ENCODE measurements at regions not wholly inside any gene's neighbourhood (a gene's known extent, or its start where the extent isn't known, plus 50 kb on each side); places are given as distances from the start of the nearest gene placed in this dataset.

DNA sequence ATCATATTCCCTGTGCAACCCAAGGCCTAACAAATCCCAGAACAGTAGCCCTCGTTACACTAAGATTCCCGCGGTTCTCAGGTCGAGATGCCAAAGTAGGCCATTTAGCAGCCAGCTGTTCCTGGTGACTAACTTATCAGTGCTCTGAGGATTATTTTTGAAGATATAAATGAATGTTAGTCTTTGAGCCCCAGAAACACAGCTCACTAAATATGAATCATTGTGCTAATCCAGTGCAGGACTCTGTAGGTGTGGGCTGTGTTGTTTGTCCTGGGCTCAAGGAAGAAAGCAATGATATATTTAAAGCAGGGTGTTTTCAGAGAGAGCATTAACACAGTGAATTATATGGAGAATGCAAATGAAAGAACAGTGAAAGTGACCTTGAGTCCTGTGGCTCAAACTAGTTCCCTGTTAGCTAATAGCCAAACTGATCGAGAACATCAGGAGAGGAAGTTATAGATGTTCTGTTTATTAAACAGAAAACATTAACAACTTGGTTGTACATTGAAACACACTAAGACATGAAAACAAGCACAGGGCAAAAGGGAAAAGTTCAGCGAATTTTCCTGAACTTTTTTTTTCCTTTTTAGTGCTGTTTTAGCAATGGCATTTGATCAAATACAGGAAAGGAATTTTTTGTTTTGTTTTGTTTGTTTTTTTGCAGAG, 228.3 kb downstream of the RNF152 start:
- TF ChIP-seq CTCF (IDR thresholded peaks at IDR 0.05; ENCODE audit: borderline replicate concordance, extremely low read depth, low read length, poor library complexity, severe bottlenecking) (no peak), EZH2 (IDR thresholded peaks at IDR 0.05; ENCODE audit: borderline replicate concordance, low read depth, low read length, severe bottlenecking) (no peak)

All from DND-41 (cell line).